GM12872 (cell line): ENCODE measurements at regions not wholly inside any gene's neighbourhood (a gene's known extent, or its start where the extent isn't known, plus 50 kb on each side); places are given as distances from the start of the nearest gene placed in this dataset.

ENCODE experiments used
- CTCF ChIP-seq: IDR thresholded peaks from 3 replicates; pipeline ENCODE4 v1.5.1; 2011; ENCODE audit warnings: low read depth, mild to moderate bottlenecking, low read length, moderate library complexity; ENCODE audit not compliant: insufficient read depth

DNA sequence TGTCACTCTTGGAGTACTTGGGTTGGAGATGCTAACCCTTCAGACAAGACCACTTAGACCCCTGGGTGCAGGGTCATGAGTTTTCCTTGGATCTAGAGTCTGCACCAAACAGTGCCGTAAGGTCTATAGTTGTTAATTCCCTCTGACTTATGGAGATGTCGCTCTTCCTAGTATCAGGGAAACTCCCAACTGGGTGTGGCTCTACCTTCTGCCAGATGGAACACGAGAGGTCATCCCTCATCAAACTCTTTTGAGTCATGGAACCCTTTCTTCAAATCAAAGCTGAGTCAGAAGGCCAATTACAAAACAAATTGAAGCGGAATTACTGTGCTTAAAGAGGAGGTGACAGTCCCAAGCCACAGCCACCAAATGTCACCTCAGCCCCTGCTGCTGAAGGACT lies 514.9 kb upstream of the PROK2 start:
- TF ChIP-seq CTCF = no peak

DNA sequence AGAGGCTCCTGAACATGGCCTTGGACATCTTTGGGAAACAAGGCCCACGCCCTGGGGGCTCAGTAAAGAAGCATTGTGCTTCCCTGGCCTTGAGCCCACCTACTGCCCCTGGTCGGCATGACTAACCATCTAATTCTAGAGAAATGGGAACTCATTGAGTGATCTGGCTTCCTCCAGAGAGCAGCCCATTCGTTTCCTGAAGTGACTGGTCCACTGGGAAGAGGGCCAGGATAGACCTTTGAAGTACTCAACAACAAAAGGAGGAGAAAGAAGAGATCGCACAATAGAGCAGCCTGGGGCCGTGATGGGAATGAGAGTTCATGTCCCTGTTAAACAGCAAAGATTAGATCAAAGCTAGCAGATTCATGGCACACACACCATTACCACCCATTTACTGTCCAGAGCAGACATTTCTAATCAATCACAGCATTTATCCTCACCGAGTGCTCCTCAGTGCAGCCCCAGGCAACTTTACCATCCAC lies 514.4 kb upstream of the PROK2 start:
- no peak for TF ChIP-seq CTCF

DNA sequence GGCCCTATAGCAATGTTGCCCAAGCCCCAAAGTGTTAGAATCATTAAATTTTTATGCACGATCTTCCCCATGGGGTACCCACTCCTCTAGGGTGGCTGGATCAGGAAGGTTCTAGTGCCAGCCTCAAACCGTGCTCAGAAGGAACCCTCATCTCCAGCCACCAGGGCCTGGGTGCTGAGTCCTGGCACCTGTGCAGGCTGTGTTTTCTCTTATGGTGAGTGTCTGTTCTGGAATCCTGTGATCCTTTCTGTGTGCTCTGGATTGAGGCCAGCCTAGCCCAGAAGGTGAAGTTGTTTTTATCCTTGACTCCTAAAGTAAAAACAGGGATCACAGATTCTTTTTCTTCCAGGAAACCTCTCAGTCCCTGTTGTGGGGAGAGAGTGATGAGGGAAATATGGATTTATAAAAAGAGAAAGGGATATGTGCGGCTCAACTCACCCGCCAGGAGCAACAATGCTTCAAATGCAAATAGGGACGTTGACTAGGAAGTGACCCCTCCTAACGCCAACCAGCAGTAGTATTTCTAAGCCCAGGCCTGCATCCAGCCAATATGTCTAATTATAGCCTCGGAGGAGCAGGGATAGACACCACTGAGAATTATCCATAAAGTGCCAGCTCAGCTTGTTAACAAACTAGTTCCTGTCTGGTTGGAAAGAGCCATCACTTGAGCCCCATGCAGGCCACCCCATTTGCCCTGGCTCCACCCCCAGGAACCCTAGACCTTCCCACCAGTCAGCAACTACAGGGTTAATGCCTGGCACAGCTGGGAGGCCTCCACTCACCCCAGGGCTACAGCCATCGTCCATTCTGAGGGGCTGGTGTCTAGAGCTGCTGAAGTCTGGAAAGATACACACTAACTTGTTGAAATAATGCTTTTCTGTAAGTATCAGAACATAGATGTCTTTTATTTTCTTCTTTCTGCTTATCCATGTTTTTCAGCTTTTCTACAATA lies 513.5 kb upstream of the PROK2 start:
- no peak for TF ChIP-seq CTCF

DNA sequence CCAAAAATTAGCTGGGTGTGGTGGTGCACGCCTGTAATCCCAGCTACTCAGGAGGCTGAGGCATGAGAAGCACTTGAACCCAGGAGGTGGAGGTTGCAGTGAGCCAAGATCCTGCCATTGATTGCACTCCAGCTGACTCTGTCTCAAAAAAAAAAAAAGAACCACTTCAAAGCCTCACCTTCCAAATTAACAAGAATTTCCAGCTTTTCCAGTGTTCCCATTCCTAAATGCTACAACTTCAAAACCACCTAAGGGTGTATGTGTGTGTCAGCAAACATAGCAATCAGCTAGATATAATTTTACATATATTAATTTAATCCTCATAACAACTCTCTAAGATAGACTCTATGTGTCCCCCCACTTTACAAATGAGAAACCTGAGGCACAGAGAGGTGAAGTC lies 512.5 kb upstream of the PROK2 start:
- TF ChIP-seq CTCF = no peak

DNA sequence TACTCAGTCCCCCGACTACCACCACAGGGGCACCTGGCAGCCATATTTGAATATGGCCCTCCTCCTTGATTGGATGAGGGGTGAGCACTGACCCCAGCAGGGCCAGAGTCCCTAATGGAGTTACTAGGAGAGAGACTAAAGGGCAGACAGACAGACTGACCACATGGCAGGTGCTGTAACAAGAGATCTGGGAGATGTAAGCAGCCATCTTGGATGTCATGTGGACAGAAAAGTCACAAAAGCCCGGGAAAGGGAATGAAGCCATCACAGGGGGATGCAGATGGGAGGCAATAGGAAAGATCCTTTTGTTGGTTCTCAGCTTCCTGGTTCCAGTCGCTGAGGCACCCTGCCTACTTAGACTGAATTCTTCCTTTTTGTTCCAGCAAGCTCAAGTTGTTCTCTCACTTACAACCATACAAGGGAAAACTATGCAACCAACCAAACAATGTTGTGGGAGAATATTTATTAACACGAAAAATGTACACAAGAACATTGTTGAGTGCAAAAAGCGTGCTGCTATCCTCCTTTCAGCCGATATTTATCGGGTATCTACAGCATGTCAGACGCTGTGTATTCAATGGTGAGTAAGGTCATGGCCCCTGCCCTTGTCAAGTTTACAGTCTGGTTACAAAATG lies 511.6 kb upstream of the PROK2 start:
- TF ChIP-seq CTCF = no peak

GRCh38 chr3:72295962-72296450 lies 511.1 kb upstream of the PROK2 start:
- no peak for TF ChIP-seq CTCF

- TF ChIP-seq CTCF = no peak
These were observed 510.5 kb upstream of the PROK2 start for GRCh38 chr3:72295276-72295961.
